ENCODE measurements at regions not wholly inside any gene's neighbourhood (a gene's known extent, or its start where the extent isn't known, plus 50 kb on each side); places are given as distances from the start of the nearest gene placed in this dataset.

- TF ChIP-seq CTCF (IDR thresholded peaks at IDR 0.05; ENCODE audit: low read depth, low read length) (no peak), POLR2A (IDR thresholded peaks at IDR 0.05; ENCODE audit: extremely low read depth, insufficient read length) (no peak), MAX (IDR thresholded peaks at IDR 0.05; ENCODE audit: low read depth, low read length) (no peak)
Measured at GRCh38 chr5:58365791-58366190, 94.1 kb downstream of the PLK2 start.
